SK-N-SH (cell line): ENCODE measurements at regions not wholly inside any gene's neighbourhood (a gene's known extent, or its start where the extent isn't known, plus 50 kb on each side); places are given as distances from the start of the nearest gene placed in this dataset.
A peak's percentile ranks its signal among the peaks of the same experiment; 100 is the strongest.

ENCODE experiments used
- CTCF ChIA-PET: fragments of 300-600, 350-600 bp; formaldehyde crosslinking; extraction: SDS; loops from one replicate; lab custom pipeline; 2021; lab: Yijun Ruan, JAX
- POLR2A ChIA-PET: fragments of 350-600 bp; sonication (Branson Sonifier 250); formaldehyde crosslinking; extraction: SDS; loops from one replicate; lab custom pipeline; 2020; ENCODE audit warnings: antibody characterized with exemption, inconsistent platforms; lab: Yijun Ruan, JAX
- DNase-seq: peaks from one replicate; pipeline ENCODE4 v3.0.0; 2012
- H2AFZ ChIP-seq: fragments of 200-600 bp; sonication (generic); 2 replicates; pipeline ENCODE4 v1.8.1; 2016; ENCODE audit warnings: antibody characterized with exemption, mild to moderate bottlenecking, low read depth
- H3F3A ChIP-seq: fragments of 200-600 bp; sonication (generic); replicated peaks from 2 replicates; pipeline ENCODE3; 2016; ENCODE audit warnings: antibody characterized with exemption, mild to moderate bottlenecking; ENCODE audit not compliant: insufficient read depth
- H3K27ac ChIP-seq, 2 experiments: fragments of 200-500 bp in 1 of 2; fragments of 200-600 bp in 1 of 2; sonication (Bioruptor generic) in 1 of 2; sonication (generic), shearing (Covaris generic) in 1 of 2; 2 replicates each; pipeline versions ENCODE4 v1.5.1 to v1.6.1; 2014 to 2016; ENCODE audit warnings: low read depth in 2 of 2, inconsistent platforms in 1 of 2, low read length in 1 of 2, mild to moderate bottlenecking in 1 of 2, mixed read lengths in 1 of 2
- H3K27me3 ChIP-seq: fragments of 200-600 bp; sonication (generic), shearing (Covaris generic); 2 replicates; pipeline ENCODE4 v1.6.1; 2016; ENCODE audit warnings: mixed run types; ENCODE audit not compliant: insufficient read depth
- H3K36me3 ChIP-seq, 2 experiments: fragments of 200-500 bp in 1 of 2; fragments of 200-600 bp in 1 of 2; sonication (Bioruptor generic) in 1 of 2; sonication (generic) in 1 of 2; replicated peaks in 1 of 2; 2 replicates each; pipeline versions ENCODE3 to v1.5.1; 2014 to 2016; ENCODE audit warnings: low read length in 1 of 2, mild to moderate bottlenecking in 1 of 2; ENCODE audit not compliant: insufficient read depth in 2 of 2, control insufficient read depth in 1 of 2
- H3K4me1 ChIP-seq, 2 experiments: fragments of 200-500 bp in 1 of 2; fragments of 200-600 bp in 1 of 2; sonication (Bioruptor generic) in 1 of 2; sonication (generic), shearing (Covaris generic) in 1 of 2; 2 replicates each; pipeline versions ENCODE4 v1.5.1 to v1.6.1; 2014 to 2016; ENCODE audit warnings: low read depth in 1 of 2, low read length in 1 of 2, mixed run types in 1 of 2; ENCODE audit not compliant: insufficient read depth in 2 of 2, control insufficient read depth in 1 of 2
- H3K4me2 ChIP-seq: fragments of 200-600 bp; sonication (generic), shearing (Covaris generic); 2 replicates; pipeline ENCODE4 v1.6.1; 2017; ENCODE audit warnings: mixed run types
- H3K4me3 ChIP-seq, 2 experiments: fragments of 200-500 bp in 1 of 2; fragments of 200-600 bp in 1 of 2; sonication (Bioruptor generic) in 1 of 2; sonication (generic), shearing (Covaris generic) in 1 of 2; 2 replicates each; pipeline versions ENCODE4 v1.5.1 to v1.8.1; 2014 to 2016; ENCODE audit warnings: low read depth in 2 of 2, inconsistent platforms in 1 of 2, low read length in 1 of 2, mild to moderate bottlenecking in 1 of 2, mixed read lengths in 1 of 2, moderate library complexity in 1 of 2
- H3K79me2 ChIP-seq: fragments of 200-600 bp; sonication (generic); 2 replicates; pipeline ENCODE4 v1.8.1; 2017; ENCODE audit warnings: mild to moderate bottlenecking; ENCODE audit not compliant: insufficient read depth
- H3K9ac ChIP-seq: fragments of 200-600 bp; sonication (generic); 2 replicates; pipeline ENCODE4 v1.6.1; 2017; ENCODE audit warnings: mixed run types
- H3K9me2 ChIP-seq: fragments of 200-600 bp; sonication (generic); 2 replicates; pipeline ENCODE4 v1.6.1; 2017; ENCODE audit warnings: mixed run types
- H3K9me3 ChIP-seq: fragments of 200-600 bp; sonication (generic); 2 replicates; pipeline ENCODE4 v1.6.1; 2017; ENCODE audit warnings: mixed run types, mild to moderate bottlenecking, moderate library complexity
- H4K20me1 ChIP-seq: fragments of 200-600 bp; sonication (generic); 2 replicates; pipeline ENCODE4 v1.6.1; 2017; ENCODE audit warnings: mild to moderate bottlenecking, mixed run types; ENCODE audit not compliant: insufficient read depth
- CHD2 ChIP-seq: fragments of 150-350 bp; IDR thresholded peaks from 2 replicates; pipeline ENCODE4 v1.6.1; 2018; ENCODE audit warnings: low read length; ENCODE audit not compliant: partially characterized antibody
- ELF1 ChIP-seq: IDR thresholded peaks from 2 replicates; pipeline ENCODE4 v1.4.0; 2012
- EZH2phosphoT487 ChIP-seq: fragments of 200-600 bp; sonication (generic); IDR thresholded peaks from 2 replicates; pipeline ENCODE4 v1.6.1; 2017; ENCODE audit warnings: low read depth, mixed run types, mild to moderate bottlenecking, antibody characterized with exemption, moderate library complexity, borderline replicate concordance
- FOSL2 ChIP-seq: IDR thresholded peaks from 2 replicates; pipeline ENCODE4 v1.4.0; 2012; ENCODE audit warnings: low read depth, mild to moderate bottlenecking, moderate library complexity, borderline replicate concordance
- FOXJ3 ChIP-seq: sonication (generic); formaldehyde crosslinking; IDR thresholded peaks from 2 replicates; pipeline ENCODE4 v1.5.1; 2020; ENCODE audit warnings: mild to moderate bottlenecking, missing genetic modification reagents
- GABPA ChIP-seq: IDR thresholded peaks from 2 replicates; pipeline ENCODE4 v1.4.0; 2012; ENCODE audit warnings: low read depth, mild to moderate bottlenecking
- GATA2 ChIP-seq: sonication (generic); formaldehyde crosslinking; IDR thresholded peaks from 2 replicates; pipeline ENCODE4 v1.5.0; 2020; ENCODE audit warnings: mild to moderate bottlenecking, missing genetic modification reagents
- IRF3 ChIP-seq: fragments of 150-350 bp; IDR thresholded peaks from 2 replicates; pipeline ENCODE4 v1.6.1; 2016; ENCODE audit warnings: mild to moderate bottlenecking, low read depth, low read length
- MEF2A ChIP-seq: IDR thresholded peaks from 2 replicates; pipeline ENCODE4 v1.4.0; 2012; ENCODE audit warnings: low read depth, borderline replicate concordance
- MXI1 ChIP-seq: IDR thresholded peaks from 2 replicates; pipeline ENCODE4 v1.6.1; 2012; ENCODE audit warnings: mild to moderate bottlenecking, low read depth, low read length, improper control_type of control experiment
- NFIC ChIP-seq: IDR thresholded peaks from 2 replicates; pipeline ENCODE4 v1.4.0; 2012; ENCODE audit warnings: borderline replicate concordance
- NRF1 ChIP-seq: IDR thresholded peaks from 2 replicates; pipeline ENCODE4 v1.6.1; 2012; ENCODE audit warnings: low read depth, mild to moderate bottlenecking, low read length
- PBX3 ChIP-seq: IDR thresholded peaks from 2 replicates; pipeline ENCODE4; 2012
- POLR2AphosphoS5 ChIP-seq: IDR thresholded peaks from 2 replicates; pipeline ENCODE4 v1.6.1; 2012; ENCODE audit warnings: low read depth, low read length
- RFX5 ChIP-seq: IDR thresholded peaks from 2 replicates; pipeline ENCODE4 v1.6.1; 2012; ENCODE audit warnings: mild to moderate bottlenecking, improper control_type of control experiment, low read length
- SMC3 ChIP-seq: IDR thresholded peaks from 2 replicates; pipeline ENCODE4 v1.6.1; 2012; ENCODE audit warnings: low read depth, low read length, improper control_type of control experiment
- TAF1 ChIP-seq: IDR thresholded peaks from 2 replicates; pipeline ENCODE4 v1.6.1; 2012; ENCODE audit warnings: low read depth, mild to moderate bottlenecking, low read length, moderate library complexity, borderline replicate concordance
- USF1 ChIP-seq: IDR thresholded peaks from 2 replicates; pipeline ENCODE4 v1.4.0; 2012; ENCODE audit warnings: low read depth, borderline replicate concordance
- USF2 ChIP-seq: fragments of 150-350 bp; IDR thresholded peaks from 2 replicates; pipeline ENCODE4 v1.6.1; 2017; ENCODE audit warnings: antibody characterized with exemption, low read length, low read depth, borderline replicate concordance
- ZBTB33 ChIP-seq: IDR thresholded peaks from 2 replicates; pipeline ENCODE4 v1.4.0; 2012; ENCODE audit warnings: low read depth, borderline replicate concordance
- WGBS: methylation state at CpG from one replicate; pipeline ENCODE4 v1.1.6; 2017; ENCODE audit warnings: low lambda C conversion rate; 5-methylcytosine and 5-hydroxymethylcytosine counted together

- Histone ChIP-seq H2AFZ (no peak overlapping the region), H3K4me2 (no peak overlapping the region), H3K36me3 (no peaks in the 10 kb centered on the region), H3K27ac (no peak overlapping the region), H3K4me1 (peaks cover 0 to 9% of the 10 kb centered on the region in 2 experiments; a peak in 2 of 4 replicates), H3K4me3 (no peak overlapping the region), H3F3A (no peaks in the 10 kb centered on the region), H3K79me2 (no peaks in the 10 kb centered on the region), H4K20me1 (no peaks in the 10 kb centered on the region), H3K9ac (no peak overlapping the region), H3K27me3 (no peaks in the 10 kb centered on the region), H3K9me3 (no peaks in the 10 kb centered on the region), H3K9me2 (no peaks in the 10 kb centered on the region)
- ChIA-PET POLR2A (no interaction called here), CTCF (interaction anchor here (0.8 kb wide), 1 partner anchor 160 kb away, joined by 3 read pairs; no protein-coding TSS in a partner anchor)
- 90% methylated on average over 6 of the region's 6 CpGs for WGBS
- DNase-seq = no peak
- no peak for TF ChIP-seq NFIC
- TF ChIP-seq NRF1 = no peak
- TF ChIP-seq EZH2phosphoT487 = no peak
- TF ChIP-seq CHD2 = no peak
- no peak for TF ChIP-seq POLR2AphosphoS5
- no peak for TF ChIP-seq IRF3
These were observed 194.2 kb upstream of the DDI1 start for GRCh38 chr11:103842191-103842590.

- ChIA-PET POLR2A (no interaction called here), CTCF (no interaction called here)
- Histone ChIP-seq H3K4me3 (no peak overlapping the region), H3F3A (no peaks in the 10 kb centered on the region), H4K20me1 (no peaks in the 10 kb centered on the region), H3K36me3 (no peaks in the 10 kb centered on the region), H3K27me3 (no peaks in the 10 kb centered on the region), H3K9me2 (no peaks in the 10 kb centered on the region), H2AFZ (no peak overlapping the region), H3K27ac (peak overlapping the region in 1 of 2 experiments; percentile 0; a peak in 2 of 4 replicates), H3K4me2 (no peak overlapping the region; the same call in 1 of the 2 replicates), H3K9me3 (no peaks in the 10 kb centered on the region), H3K79me2 (no peaks in the 10 kb centered on the region), H3K9ac (no peak overlapping the region), H3K4me1 (peaks cover 0 to 9% of the 10 kb centered on the region in 2 experiments; a peak in 2 of 4 replicates)
- 16% methylated on average over 2 of the region's 2 CpGs for WGBS
- peak; percentile 49 for DNase-seq
- TF ChIP-seq EZH2phosphoT487 = no peak
- 0 out of 2 replicates have a peak, but pooled peaks have one; percentile 14 for TF ChIP-seq GATA2 (CRISPR knock-in tag)
- peak; percentile 13; the same call in 1 of the 2 replicates for TF ChIP-seq FOSL2
- peak; percentile 6; the same call in 1 of the 2 replicates for TF ChIP-seq PBX3
- TF ChIP-seq MXI1 = no peak
- no peak for TF ChIP-seq USF1
- no peak for TF ChIP-seq NFIC
- no peak for TF ChIP-seq FOXJ3 (CRISPR knock-in tag)
- no peak for TF ChIP-seq ELF1
- no peak for TF ChIP-seq ZBTB33
- no peak for TF ChIP-seq TAF1
- no peak for TF ChIP-seq MEF2A
- TF ChIP-seq SMC3 = no peak
- no peak for TF ChIP-seq RFX5
- TF ChIP-seq GABPA = no peak
- no peak for TF ChIP-seq USF2
- TF ChIP-seq POLR2AphosphoS5 = peak; percentile 75; the same call in 1 of the 2 replicates
These were observed 193.6 kb upstream of the DDI1 start for GRCh38 chr11:103842795-103843194.
